NCI-H226 (cell line): ENCODE measurements at regions not wholly inside any gene's neighbourhood (a gene's known extent, or its start where the extent isn't known, plus 50 kb on each side); places are given as distances from the start of the nearest gene placed in this dataset.
A peak's percentile ranks its signal among the peaks of the same experiment; 100 is the strongest.

Experiments used
- DNase-seq: peaks from one replicate; pipeline ENCODE4 v3.0.0-alpha.2; 2015

DNA sequence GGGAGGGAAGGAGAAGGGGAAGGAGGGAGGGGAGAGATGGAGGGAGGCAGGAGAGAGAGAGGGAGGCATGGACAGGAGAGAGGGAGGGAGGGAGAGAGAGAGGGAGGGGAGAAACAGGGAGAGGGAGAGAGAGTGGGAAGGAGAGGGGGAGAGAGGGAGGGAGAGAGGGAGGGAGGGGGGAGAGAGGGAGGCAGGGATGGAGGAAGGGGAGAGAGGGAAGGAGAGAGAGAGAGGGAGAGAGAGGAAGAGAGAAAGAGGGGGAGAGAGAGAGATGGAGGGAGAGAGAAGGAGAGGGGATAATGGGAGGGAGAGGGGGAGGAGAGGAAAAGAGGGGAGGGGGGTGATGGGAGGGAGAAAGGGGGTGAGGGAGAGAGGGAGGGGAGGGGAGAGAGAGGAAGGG lies 86.8 kb upstream of the VSTM2B start:
- DNase-seq = no peak

DNA sequence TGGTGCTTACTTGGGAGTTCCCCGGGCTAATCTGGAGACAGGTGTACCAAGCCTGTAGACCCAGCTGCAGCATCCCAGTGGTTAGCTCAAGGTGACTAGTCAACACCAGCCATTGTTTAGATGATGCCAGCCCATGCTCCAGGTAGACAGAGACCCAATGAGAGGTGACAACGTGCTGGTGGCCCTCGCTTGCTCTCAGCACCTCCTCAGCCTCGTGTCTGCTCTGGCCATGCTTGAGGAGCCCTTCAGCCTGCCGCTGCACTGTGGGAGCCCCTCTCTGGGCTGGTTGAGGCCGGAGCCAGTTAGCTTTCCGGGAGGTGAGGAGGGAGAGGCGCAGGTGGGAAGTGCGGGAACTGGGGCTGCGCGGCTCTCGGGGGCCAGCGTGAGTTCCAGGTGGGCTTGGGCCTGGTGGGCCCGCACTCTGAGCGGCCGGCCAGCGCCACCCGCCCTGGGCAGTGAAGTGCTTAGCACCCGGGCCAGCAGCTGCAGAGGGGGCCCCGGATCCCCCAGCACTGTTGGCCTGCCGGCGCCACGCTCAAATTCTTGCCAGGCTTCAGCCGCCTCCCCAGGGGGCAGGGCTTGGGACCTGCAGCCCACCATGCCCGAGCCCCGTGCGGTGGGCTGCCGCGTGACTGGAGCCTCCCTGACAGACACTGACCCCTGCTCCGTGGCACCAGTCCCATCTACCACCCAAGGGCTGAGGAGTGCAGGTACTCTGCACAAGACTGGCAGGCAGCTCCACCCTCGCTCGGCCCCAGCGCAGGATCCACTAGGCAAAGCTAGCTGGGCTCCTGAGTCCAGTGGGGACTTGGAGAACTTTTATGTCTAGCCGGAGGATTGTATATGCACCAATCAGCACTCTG lies 85.9 kb upstream of the VSTM2B start:
- no peak for DNase-seq

DNA sequence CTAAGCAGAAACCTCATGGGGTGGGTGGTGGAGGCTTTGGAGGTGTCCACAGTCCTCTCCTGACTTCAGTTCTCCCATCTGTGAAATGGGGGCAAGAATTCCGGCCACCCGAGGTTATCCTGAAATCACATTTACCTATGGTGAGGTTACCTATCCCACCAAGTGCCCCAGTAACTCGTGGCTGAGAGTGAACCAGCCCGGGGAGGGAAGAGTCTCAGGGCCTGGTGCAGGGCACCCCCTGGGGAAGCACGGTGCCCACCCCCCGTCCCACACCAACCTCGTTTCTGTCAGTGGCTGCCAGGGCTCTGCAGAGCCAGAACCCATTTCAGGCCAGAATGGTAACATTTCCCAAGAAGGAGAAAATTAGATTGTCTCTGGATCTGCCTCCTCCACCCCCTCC lies 83.7 kb upstream of the VSTM2B start:
- no peak for DNase-seq

DNA sequence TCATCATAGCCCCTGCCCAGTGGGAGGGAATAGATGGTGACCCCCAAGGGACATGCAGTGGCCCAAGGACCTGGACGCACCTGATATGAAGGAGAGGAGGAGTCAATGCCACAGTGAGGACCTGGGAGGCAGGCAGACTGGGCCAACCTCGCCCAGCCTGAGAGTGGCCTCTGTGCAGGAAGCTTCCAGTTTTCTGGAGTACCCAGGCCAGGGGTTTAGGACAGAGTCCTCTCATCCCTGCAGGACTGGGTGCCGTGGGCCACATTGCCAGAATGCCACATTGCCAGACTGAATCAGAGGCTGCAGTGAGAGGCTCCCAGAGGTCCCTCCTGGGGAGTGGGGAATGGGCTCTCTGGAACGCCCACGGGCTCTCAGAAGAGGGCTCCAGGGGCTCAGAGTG lies 82.9 kb upstream of the VSTM2B start:
- no peak for DNase-seq

DNA sequence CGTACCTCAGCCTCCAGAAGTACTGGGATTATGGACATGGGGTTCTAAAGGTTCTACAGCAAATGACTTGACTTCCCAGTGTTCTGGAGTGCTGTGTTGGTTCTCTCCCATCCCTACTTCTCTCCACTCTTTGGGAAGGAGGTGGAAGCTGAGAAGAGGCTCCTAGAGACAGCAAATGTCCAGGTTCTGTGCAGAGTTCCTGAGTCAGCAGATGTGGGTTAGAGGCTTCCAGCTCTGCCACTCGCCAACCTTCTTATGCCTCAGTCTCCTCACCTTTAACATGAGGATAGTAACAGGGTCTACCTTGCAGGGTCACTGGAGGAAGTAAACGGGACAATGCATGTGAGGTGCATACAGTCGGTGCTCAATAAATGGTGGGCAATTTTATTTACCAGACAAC lies 80.5 kb upstream of the VSTM2B start:
- DNase-seq = no peak

DNA sequence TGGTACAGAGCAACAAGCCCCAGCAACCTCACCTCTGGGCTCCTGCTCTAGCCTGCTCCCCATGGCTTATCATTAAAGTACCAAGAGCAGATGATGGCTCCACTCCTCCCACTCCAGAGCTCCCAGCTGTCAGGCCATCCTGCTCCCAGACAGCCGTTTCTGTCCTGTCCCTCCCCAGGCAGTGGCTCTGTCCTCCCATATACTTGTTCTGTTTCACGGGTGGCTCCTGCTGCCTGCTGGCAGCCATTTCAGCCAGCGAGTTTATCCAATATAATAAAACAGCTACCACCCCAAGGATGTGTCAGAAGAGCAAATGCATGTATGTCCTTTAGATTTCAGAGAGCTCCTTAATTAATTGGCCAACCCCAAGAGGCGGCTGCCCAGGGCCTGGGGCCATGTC lies 79.4 kb upstream of the VSTM2B start:
- DNase-seq = no peak

DNA sequence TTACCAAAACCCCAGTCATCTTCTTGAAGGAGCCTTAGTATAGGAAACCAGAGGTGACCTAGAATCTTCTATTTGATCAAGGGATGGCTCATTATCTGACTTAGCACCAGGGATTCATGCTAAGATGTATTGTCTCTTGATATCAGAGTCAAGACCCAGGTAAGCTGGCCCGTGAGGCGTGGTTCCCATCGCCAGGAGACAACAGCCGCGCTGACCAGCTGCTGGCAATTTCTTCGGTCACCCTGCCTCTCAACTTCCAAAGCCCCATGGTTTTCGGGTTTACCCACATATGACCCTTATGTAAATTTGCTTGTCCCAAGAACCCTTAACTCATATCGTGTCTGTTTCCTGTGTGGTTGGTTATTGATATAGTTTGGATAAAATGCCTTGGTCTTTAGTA lies 77.7 kb upstream of the VSTM2B start:
- no peak for DNase-seq

DNA sequence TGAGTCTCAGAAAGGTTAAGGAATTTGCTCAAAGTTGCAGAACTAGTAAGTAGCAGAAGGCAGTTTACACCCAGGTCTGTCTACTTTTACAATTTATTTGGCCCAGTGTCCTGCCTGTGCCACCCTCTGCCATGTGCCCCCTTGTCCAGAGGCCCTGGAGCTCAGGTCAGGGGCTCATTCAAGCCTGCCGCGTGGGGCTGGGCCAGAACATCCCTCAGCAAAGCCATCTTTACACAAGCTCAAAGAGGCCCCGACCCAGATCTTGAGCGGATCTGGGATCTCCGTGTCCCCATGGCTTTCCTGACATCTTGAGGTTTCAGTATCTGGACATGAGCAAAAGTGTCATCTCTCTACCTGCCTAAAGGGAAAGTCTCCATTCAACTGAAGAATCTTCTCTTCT lies 76.4 kb upstream of the VSTM2B start:
- DNase-seq = no peak

DNA sequence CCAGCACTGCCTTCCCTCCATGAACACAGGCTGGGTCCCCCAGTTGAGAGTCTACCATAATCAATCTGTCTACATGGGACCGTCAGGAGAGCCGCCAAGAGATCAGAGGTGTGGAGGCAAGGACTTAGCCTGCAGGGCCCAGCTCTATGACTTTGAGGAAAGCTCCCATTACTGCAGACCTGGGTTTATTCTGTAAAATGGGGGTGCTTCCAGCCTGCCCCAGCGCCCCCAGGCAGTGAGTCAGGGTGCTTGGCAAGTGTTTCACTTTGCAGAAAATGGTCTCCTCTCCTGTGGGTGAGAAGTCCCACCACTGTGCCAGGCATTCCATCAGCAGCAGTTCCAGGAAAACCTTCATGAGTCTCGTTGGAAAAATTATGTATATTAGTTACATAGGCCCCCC lies 75.5 kb upstream of the VSTM2B start:
- no peak for DNase-seq

DNA sequence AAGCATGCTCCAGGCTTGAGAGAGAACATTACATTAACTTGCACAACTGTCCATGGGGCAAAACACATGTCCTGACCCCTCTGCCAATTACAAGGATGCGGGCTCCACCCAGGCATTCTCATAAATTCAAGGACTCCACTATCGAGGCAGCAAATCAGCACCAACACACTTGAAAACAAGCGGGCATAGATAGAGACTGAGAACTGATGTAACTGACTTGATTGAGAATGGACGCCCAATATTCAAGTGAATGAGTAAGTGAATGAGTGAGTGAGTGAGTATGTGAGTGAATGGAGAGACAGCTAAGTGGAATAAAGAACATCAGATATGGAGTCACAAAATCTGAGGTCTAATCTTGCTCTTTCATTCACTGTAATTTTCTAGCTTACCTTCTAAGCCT lies 75.0 kb upstream of the VSTM2B start:
- no peak for DNase-seq

DNA sequence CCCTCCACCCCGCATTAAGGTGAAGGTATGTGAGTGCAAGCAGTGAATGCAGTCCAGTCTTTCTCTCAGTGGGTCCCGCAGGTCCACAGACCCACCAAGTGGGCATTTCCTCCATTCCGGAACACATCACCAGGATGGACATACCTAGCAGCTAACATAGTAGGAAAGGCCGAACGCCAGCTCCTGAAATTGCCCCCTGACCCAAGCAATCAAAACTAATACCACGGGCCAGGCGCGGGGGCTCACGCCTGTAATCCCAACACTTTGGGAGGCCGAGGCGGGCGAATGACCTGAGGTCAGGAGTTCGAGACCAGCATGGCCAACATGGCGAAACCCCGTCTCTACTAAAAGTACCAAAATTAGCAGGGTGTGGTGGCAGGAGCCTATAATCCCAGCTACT lies 71.7 kb upstream of the VSTM2B start:
- DNase-seq = no peak

DNA sequence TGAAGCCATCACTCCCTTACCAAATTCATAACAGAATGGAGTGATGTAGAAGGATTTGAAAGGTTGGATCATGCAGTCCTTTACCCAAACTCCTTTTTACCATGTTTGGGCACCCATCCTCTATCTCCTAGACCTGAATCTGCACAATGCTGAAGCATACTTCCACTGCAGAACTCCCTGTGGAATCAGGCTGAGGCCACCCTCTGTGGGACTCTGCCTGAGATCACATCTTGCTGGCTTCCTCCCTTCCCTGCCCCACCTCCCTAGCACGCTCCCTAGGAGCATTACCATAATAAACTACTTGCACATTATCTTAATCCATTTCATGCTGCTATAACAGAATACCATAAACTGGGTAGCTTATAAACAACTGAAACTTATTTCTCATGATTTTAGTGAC lies 68.4 kb upstream of the VSTM2B start:
- no peak for DNase-seq

DNA sequence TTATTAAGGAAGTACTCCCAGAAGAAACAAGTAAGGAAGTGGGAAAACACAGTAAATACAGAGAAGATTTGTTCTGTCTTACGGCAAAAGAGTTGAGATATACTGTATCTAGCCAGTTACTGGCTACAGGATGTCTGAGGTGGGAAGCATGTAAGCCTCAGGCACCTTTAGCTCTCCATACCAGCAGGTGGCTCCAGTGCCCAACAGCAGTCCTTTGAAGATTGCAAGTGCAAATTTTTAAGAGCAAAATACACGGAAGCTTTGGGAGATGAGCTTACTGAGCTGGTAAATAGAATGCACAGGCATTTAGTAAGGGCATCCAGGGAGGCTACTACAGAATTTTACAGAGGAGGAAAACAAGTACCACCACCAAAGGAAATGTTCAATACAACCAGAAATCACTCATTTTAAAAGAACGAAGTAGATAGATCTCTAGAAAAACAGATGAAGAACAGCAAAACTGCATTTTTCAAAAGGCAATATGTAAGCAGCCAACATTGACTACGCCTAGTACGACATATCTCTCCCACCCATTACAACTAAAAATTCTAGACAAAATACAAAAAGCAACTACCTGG lies 57.9 kb upstream of the VSTM2B start:
- peak; percentile 12 for DNase-seq

DNA sequence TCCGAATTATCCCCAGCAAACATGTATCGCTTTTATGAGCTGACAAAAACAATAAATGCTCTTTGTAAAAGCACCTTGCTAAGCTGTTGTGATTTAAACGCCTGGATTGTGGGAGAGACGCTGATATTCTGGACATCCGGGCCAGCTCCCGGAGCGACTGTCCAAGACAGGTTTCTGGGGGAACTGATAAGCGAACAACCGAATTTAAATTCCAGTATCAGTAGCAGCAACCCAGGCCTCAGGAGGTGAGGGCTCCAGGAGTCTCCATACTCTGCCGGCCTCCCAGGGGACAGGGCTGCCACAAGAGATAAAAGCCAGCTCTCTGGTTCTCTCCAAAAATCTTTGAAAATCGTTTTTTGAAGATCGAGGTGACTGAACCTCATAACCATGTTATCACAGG lies 50.3 kb upstream of the VSTM2B start:
- DNase-seq = no peak
